Body of pancreas (tissue), 4 donors: ENCODE measurements at regions not wholly inside any gene's neighbourhood (a gene's known extent, or its start where the extent isn't known, plus 50 kb on each side); places are given as distances from the start of the nearest gene placed in this dataset.

ENCODE experiments used
- ATAC-seq: fragments of 150-250 bp; one replicate; pipeline ENCODE4 v1.9.1; 2016
- DNase-seq, 4 donors: peaks; one replicate each; pipeline ENCODE4 v3.0.0-alpha.2; 2019
- H3K27ac ChIP-seq, 4 donors: fragments of 200-600 bp; sonication (generic); 1 replicate in 3 of 4; 2 replicates in 1 of 4; pipeline versions ENCODE4 v1.5.1 to v1.6.1; 2016 to 2019; ENCODE audit warnings: mild to moderate bottlenecking in 1 of 4, mixed read lengths in 1 of 4, moderate library complexity in 1 of 4
- H3K27me3 ChIP-seq, 2 donors: fragments of 200-600 bp; sonication (generic); one replicate each; pipeline ENCODE4 v1.6.0; 2016; ENCODE audit warnings: mild to moderate bottlenecking in 1 of 2
- H3K36me3 ChIP-seq, 2 donors: fragments of 200-600 bp; sonication (generic); replicated peaks in 1 of 2; 2 replicates each; pipeline ENCODE4 v1.5.1; 2016; ENCODE audit warnings: low read depth in 2 of 2; ENCODE audit not compliant: insufficient read depth in 1 of 2
- H3K4me1 ChIP-seq: fragments of 200-600 bp; sonication (generic); one replicate; pipeline ENCODE4 v1.6.0; 2016
- H3K4me3 ChIP-seq, 2 donors: fragments of 200-600 bp; sonication (generic); 1 replicate in 1 of 2; 2 replicates in 1 of 2; pipeline ENCODE4 v1.5.1; 2016 to 2019
- H3K9me3 ChIP-seq, 3 donors: fragments of 200-600 bp; sonication (generic); 1 replicate in 2 of 3; 2 replicates in 1 of 3; pipeline ENCODE4 v1.5.1; 2016
- POLR2A ChIP-seq, 3 donors: fragments of 450-650 bp; IDR thresholded peaks; one replicate each; pipeline ENCODE4 v1.6.1; 2016; ENCODE audit warnings: antibody characterized with exemption in 3 of 3, mild to moderate bottlenecking in 2 of 3
- WGBS, 2 donors: methylation state at CpG; one replicate each; pipeline ENCODE4 v1.1.5; 2017; 5-methylcytosine and 5-hydroxymethylcytosine counted together
- intact Hi-C: fragments of 100-400 bp; cut with DNase I; formaldehyde crosslinking; loops from one replicate; pipeline ENCODE4 v1.15.1; 2023
- TF ChIP-seq, protein P1 (sequence below), 7 experiments: fragments of 450-650 bp in 4 of 7; fragments of 200-600 bp in 3 of 7; sonication (generic) in 3 of 7; IDR thresholded peaks; one replicate each; pipeline ENCODE4 v1.5.1; 2016 to 2019; ENCODE audit warnings: antibody characterized with exemption in 7 of 7

DNA sequence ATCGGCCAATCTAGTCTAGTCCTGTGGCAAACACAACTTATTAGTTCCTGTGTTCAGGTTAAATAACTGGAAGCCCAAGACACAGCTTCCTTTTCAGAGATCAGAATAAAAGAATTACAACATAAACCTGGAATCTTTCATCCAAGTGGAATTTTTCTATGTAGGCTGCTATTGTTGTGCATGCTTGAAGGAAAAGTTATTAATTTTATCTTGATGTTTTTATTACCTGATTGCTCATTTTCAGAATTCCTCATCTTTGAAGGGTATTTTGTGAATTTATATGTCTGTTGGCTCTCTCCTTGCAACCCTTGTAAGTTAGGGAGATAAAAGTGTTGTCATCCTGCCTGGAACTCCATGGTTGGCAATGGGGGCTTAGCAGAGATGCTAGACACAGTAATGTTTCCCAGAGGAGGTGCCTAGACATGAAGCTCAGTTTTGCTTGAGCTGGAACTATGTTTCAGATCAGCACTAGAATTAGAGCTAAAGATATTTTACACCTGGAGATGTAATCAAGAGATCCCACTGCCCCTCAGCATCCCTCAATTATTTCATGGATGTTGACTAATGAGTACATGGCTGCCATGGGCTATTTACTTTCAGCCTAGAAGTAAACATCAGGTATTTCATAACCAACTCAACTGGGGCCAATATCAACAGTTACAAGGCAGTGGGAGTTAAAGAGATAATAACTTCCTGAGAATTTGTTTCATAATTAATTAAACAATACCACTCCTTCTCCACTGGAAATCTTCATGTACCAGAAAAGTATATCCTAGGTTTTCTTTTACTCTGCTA is 367.0 kb upstream of the MARCKS start:
- H3K27me3 ChIP-seq = no peaks in the 10 kb centered on the region
- peak overlapping the region; percentile 19 to 66 (median 58) for H3K27ac ChIP-seq
- H3K4me3 ChIP-seq = no peak overlapping the region
- H3K4me1 ChIP-seq = peaks cover 3% of the 10 kb centered on the region
- no peaks in the 10 kb centered on the region for H3K36me3 ChIP-seq
- TF ChIP-seq, protein P1, sequence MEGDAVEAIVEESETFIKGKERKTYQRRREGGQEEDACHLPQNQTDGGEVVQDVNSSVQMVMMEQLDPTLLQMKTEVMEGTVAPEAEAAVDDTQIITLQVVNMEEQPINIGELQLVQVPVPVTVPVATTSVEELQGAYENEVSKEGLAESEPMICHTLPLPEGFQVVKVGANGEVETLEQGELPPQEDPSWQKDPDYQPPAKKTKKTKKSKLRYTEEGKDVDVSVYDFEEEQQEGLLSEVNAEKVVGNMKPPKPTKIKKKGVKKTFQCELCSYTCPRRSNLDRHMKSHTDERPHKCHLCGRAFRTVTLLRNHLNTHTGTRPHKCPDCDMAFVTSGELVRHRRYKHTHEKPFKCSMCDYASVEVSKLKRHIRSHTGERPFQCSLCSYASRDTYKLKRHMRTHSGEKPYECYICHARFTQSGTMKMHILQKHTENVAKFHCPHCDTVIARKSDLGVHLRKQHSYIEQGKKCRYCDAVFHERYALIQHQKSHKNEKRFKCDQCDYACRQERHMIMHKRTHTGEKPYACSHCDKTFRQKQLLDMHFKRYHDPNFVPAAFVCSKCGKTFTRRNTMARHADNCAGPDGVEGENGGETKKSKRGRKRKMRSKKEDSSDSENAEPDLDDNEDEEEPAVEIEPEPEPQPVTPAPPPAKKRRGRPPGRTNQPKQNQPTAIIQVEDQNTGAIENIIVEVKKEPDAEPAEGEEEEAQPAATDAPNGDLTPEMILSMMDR (IDR thresholded peaks at IDR 0.05) = no peak
- no peak for TF ChIP-seq POLR2A (IDR thresholded peaks at IDR 0.05)
- WGBS, 2 donors = 62 to 71% methylated on average over 1 of the region's 1 CpG
- DNase-seq (no peak), ATAC-seq (peak; percentile 79)
- H3K9me3 ChIP-seq = no peaks in the 10 kb centered on the region
- intact Hi-C loops = no loop called here

DNA sequence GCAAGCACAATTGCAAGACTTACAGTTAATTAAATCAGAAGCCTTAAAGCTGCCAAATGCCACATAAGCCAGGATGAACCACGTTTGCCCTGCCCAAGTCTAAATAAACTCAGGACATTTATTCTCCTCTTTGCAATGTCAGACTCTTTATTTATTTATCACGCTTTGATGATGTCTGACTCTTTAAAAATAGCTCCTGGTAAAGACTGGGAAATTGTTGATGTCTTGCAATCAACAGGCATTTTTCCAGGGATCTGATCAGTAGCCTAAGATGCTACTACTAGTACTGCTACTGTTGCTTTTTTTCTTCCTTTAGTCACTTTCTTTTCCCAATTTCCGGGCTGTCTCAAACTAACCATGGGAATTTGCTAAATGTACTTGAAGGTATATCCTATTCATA is 365.8 kb upstream of the MARCKS start:
- intact Hi-C loops = no loop called here
- ATAC-seq (no peak), DNase-seq (no peak)
- H3K36me3 ChIP-seq = no peaks in the 10 kb centered on the region
- H3K27ac ChIP-seq = peak overlapping the region in 1 of 4 donors; percentile 11
- peaks cover 3% of the 10 kb centered on the region for H3K4me1 ChIP-seq
- no peaks in the 10 kb centered on the region for H3K9me3 ChIP-seq
- TF ChIP-seq POLR2A (IDR thresholded peaks at IDR 0.05) = no peak
- TF ChIP-seq, protein P1 (IDR thresholded peaks at IDR 0.05) = no peak
- H3K27me3 ChIP-seq = no peaks in the 10 kb centered on the region
- no peak overlapping the region for H3K4me3 ChIP-seq
- 57 to 63% methylated on average over 3 of the region's 3 CpGs for WGBS, 2 donors

DNA sequence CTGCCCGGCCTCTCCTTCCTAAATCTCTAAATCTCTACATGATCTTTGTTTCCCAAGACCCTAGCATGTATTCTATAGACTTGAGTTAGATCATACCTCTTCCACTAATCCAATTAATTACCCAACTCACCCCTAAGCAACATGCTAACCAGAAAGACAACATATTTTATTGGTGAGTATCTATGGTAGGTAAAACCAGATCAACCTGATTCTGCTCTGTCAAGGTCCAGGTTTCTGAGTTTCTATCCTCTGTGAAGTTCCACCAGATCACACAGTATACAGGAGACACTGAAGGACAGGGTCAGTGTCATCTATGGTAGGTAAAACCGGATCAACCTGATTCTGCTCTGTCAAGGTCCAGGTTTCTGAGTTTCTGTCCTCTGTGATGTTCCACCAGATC is 363.2 kb upstream of the MARCKS start:
- Histone ChIP-seq H3K4me3 (no peak overlapping the region), H3K27ac (no peak overlapping the region), H3K36me3 (no peaks in the 10 kb centered on the region), H3K4me1 (peaks cover 3% of the 10 kb centered on the region), H3K9me3 (no peaks in the 10 kb centered on the region), H3K27me3 (no peaks in the 10 kb centered on the region)
- WGBS, 2 donors = 81 to 85% methylated on average over 2 of the region's 2 CpGs
- intact Hi-C loops = no loop called here
- DNase-seq (no peak), ATAC-seq (no peak)
- TF ChIP-seq, protein P1 (IDR thresholded peaks at IDR 0.05) = no peak
- TF ChIP-seq POLR2A (IDR thresholded peaks at IDR 0.05) = no peak

DNA sequence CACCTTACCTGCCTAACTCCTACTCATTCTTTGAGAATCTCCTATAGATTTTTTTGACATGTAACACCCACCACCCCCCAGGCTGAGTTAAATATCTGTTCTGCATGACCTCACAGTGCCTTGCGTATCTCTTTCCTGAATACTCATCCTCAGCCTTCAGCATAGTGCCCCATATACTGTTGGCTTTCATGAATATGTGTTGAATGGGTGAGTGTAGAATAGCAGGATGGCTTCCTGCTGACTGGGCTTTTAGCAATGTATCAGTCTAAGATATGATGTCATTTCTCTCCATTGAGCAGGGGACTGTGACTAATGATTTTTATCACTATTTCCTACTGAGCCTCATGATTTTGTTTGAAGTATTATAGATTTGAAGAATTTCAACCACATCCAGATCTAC is 361.6 kb upstream of the MARCKS start:
- no peak overlapping the region for H3K27ac ChIP-seq
- WGBS, 2 donors = 85 to 96% methylated on average over 1 of the region's 1 CpG
- intact Hi-C loops = no loop called here

More for the DNA sequence above, 361.6 kb upstream of the MARCKS start:
- H3K9me3 ChIP-seq = no peaks in the 10 kb centered on the region
- ATAC-seq (no peak), DNase-seq (no peak)
- no peaks in the 10 kb centered on the region for H3K4me1 ChIP-seq
- no peaks in the 10 kb centered on the region for H3K27me3 ChIP-seq
- H3K36me3 ChIP-seq = no peaks in the 10 kb centered on the region
- no peak overlapping the region for H3K4me3 ChIP-seq
- no peak for TF ChIP-seq POLR2A (IDR thresholded peaks at IDR 0.05)
- TF ChIP-seq, protein P1 (IDR thresholded peaks at IDR 0.05) = no peak
